Limb (tissue), 2 donors: ENCODE measurements at regions not wholly inside any gene's neighbourhood (a gene's known extent, or its start where the extent isn't known, plus 50 kb on each side); places are given as distances from the start of the nearest gene placed in this dataset.
"Not testable (repeated sequence)": the region's sequence is repeated elsewhere in the genome, so short reads cannot be mapped to it uniquely, and the experiment has no call there.

Experiments
- DNase-seq, 2 donors: peaks; one replicate each; pipeline ENCODE4 v3.0.0-alpha.2; 2016; ENCODE audit errors: extremely low spot score in 2 of 2

GRCh38 chr2:4814137-4814536, 878.0 kb upstream of the SOX11 start:
- not testable (repeated sequence) for DNase-seq

GRCh38 chr2:4827836-4828235, 864.3 kb upstream of the SOX11 start:
- no peak for DNase-seq

GRCh38 chr2:4828682-4829374, 863.4 kb upstream of the SOX11 start:
- no peak for DNase-seq

GRCh38 chr2:4831751-4832150, 860.4 kb upstream of the SOX11 start:
- peak in 1 of 2 donors; percentile 52 for DNase-seq

- DNase-seq, result no peak
Measured at GRCh38 chr2:4832642-4833041, 859.5 kb upstream of the SOX11 start.

GRCh38 chr2:4838626-4839025, 853.6 kb upstream of the SOX11 start:
- DNase-seq, result no peak

GRCh38 chr2:4840791-4841190, 851.4 kb upstream of the SOX11 start:
- no peak for DNase-seq

GRCh38 chr2:4844881-4845280, 847.3 kb upstream of the SOX11 start:
- DNase-seq, result peak in 1 of 2 donors; percentile 30

- no peak for DNase-seq
Measured at GRCh38 chr2:4862031-4862430, 830.2 kb upstream of the SOX11 start.

GRCh38 chr2:4866198-4866597, 826.0 kb upstream of the SOX11 start:
- no peak for DNase-seq

- no peak for DNase-seq
Measured at GRCh38 chr2:4868466-4868865, 823.7 kb upstream of the SOX11 start.

GRCh38 chr2:4869154-4869553, 823.0 kb upstream of the SOX11 start:
- no peak for DNase-seq

GRCh38 chr2:4873364-4873763, 818.8 kb upstream of the SOX11 start:
- no peak for DNase-seq

- peak in 1 of 2 donors; percentile 8 for DNase-seq
Measured at GRCh38 chr2:4873876-4874593, 818.1 kb upstream of the SOX11 start.

- peak in 1 of 2 donors; percentile 13 for DNase-seq
Measured at GRCh38 chr2:4882421-4882820, 809.8 kb upstream of the SOX11 start.

GRCh38 chr2:4882941-4883340, 809.2 kb upstream of the SOX11 start:
- no peak for DNase-seq

GRCh38 chr2:4883375-4883774, 808.8 kb upstream of the SOX11 start:
- DNase-seq, result no peak

- no peak for DNase-seq
Measured at GRCh38 chr2:4884117-4884571, 808.0 kb upstream of the SOX11 start.

- DNase-seq, result no peak
Measured at GRCh38 chr2:4891394-4891793, 800.8 kb upstream of the SOX11 start.

GRCh38 chr2:4895371-4895770, 796.8 kb upstream of the SOX11 start:
- no peak for DNase-seq

- DNase-seq, result no peak
Measured at GRCh38 chr2:4898706-4899105, 793.5 kb upstream of the SOX11 start.

GRCh38 chr2:4900242-4900641, 791.9 kb upstream of the SOX11 start:
- no peak for DNase-seq
